H1 (cell line): ENCODE measurements at regions not wholly inside any gene's neighbourhood (a gene's known extent, or its start where the extent isn't known, plus 50 kb on each side); places are given as distances from the start of the nearest gene placed in this dataset.

Experiments
- EP300 ChIP-seq, 2 experiments: IDR thresholded peaks; 1 replicate in 1 of 2; 2 replicates in 1 of 2; pipeline ENCODE4 v1.6.1; 2011 to 2012; ENCODE audit warnings: low read depth in 2 of 2, low read length in 2 of 2, mild to moderate bottlenecking in 2 of 2, borderline replicate concordance in 1 of 2, inconsistent platforms in 1 of 2, moderate library complexity in 1 of 2
- PHF8 ChIP-seq: fragments of 200-600 bp; sonication (generic); conservative IDR thresholded peaks from 2 replicates; pipeline ENCODE4 v1.7.1; 2012; ENCODE audit warnings: low read depth, mild to moderate bottlenecking, inconsistent platforms, low read length, moderate library complexity
- RXRA ChIP-seq: IDR thresholded peaks from 2 replicates; pipeline ENCODE4 v1.6.1; 2011; ENCODE audit warnings: low read depth, mild to moderate bottlenecking, low read length, moderate library complexity; ENCODE audit not compliant: insufficient read depth
- SIN3A ChIP-seq, 2 experiments: IDR thresholded peaks in 1 of 2; conservative IDR thresholded peaks in 1 of 2; 2 replicates each; pipeline ENCODE4 v1.6.1; 2011 to 2012; ENCODE audit warnings: low read length in 2 of 2, improper control_type of control experiment in 1 of 2, low read depth in 1 of 2, mild to moderate bottlenecking in 1 of 2
- SP4 ChIP-seq: IDR thresholded peaks from 2 replicates; pipeline ENCODE4 v1.6.1; 2012; ENCODE audit warnings: low read length, inconsistent platforms

DNA sequence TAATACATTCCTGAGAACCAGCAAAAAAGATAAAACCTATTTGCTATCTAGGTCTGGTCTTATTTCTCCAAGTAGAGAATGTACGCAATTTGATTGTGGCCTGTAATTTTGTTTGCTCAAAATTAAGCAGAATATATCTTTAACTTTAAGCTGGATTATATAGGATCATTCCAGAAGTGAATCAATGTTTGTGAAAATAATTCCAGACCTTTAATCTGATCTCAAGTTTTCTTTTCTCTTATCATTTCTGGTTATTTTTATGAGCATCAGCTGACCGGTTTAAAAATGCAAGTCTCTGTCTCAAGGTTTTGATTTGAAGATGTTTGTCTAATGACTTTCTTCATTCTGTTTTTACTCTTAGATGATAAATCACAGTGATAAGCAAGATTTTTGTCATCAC is 997.9 kb upstream of the FLRT2 start (continued):
- TF ChIP-seq PHF8 (no peak), EP300 (IDR thresholded peaks at IDR 0.05; ENCODE audit: borderline replicate concordance in 1 of 2, low read depth in 2 of 2, low read length in 2 of 2) (no peak), SP4 (no peak), RXRA (no peak), SIN3A (conservative IDR thresholded peaks at IDR 0.05 in 1 of 2, IDR thresholded peaks at IDR 0.05 in 1 of 2; ENCODE audit: low read depth in 1 of 2, low read length in 2 of 2) (no peak)
